Mesendoderm (in vitro differentiated cells): ENCODE measurements at regions not wholly inside any gene's neighbourhood (a gene's known extent, or its start where the extent isn't known, plus 50 kb on each side); places are given as distances from the start of the nearest gene placed in this dataset.

Experiments
- DNase-seq: peaks from one replicate; pipeline ENCODE4 v3.0.0; 2013
- H2AK5ac ChIP-seq: 2 replicates; pipeline ENCODE4 v1.6.1; 2013; ENCODE audit warnings: low read length, inconsistent platforms
- H2BK120ac ChIP-seq: 2 replicates; pipeline ENCODE4 v1.6.1; 2013; ENCODE audit warnings: low read depth, mild to moderate bottlenecking, low read length, moderate library complexity, mixed read lengths
- H2BK15ac ChIP-seq: replicated peaks from 2 replicates; pipeline ENCODE4 v1.6.1; 2013; ENCODE audit warnings: low read depth, mild to moderate bottlenecking, moderate library complexity
- H2BK5ac ChIP-seq: 2 replicates; pipeline ENCODE4 v1.6.1; 2013; ENCODE audit warnings: low read length, inconsistent platforms
- H3K18ac ChIP-seq: 2 replicates; pipeline ENCODE4 v1.6.1; 2013; ENCODE audit warnings: mild to moderate bottlenecking, low read length, mixed read lengths
- H3K23ac ChIP-seq: one replicate; pipeline ENCODE4 v1.6.1; 2013; ENCODE audit warnings: low read length
- H3K27ac ChIP-seq: 2 replicates; pipeline ENCODE4 v1.5.1; 2013; ENCODE audit warnings: low read depth, mild to moderate bottlenecking, inconsistent platforms, low read length, moderate library complexity
- H3K27me3 ChIP-seq: 2 replicates; pipeline ENCODE4 v1.6.1; 2013; ENCODE audit warnings: low read length, control low read depth, mild to moderate bottlenecking, inconsistent platforms; ENCODE audit not compliant: insufficient read depth, poor library complexity
- H3K36me3 ChIP-seq: 2 replicates; pipeline ENCODE4 v1.6.1; 2013; ENCODE audit warnings: low read length, inconsistent platforms; ENCODE audit not compliant: control insufficient read depth, insufficient read depth
- H3K4ac ChIP-seq: one replicate; pipeline ENCODE4 v1.6.1; 2013; ENCODE audit warnings: low read depth, mild to moderate bottlenecking, low read length, moderate library complexity
- H3K4me1 ChIP-seq: 2 replicates; pipeline ENCODE4 v1.6.1; 2013; ENCODE audit warnings: low read depth, low read length, inconsistent platforms; ENCODE audit not compliant: control insufficient read depth
- H3K4me2 ChIP-seq: 2 replicates; pipeline ENCODE4 v1.6.1; 2013; ENCODE audit warnings: low read length
- H3K4me3 ChIP-seq: 2 replicates; pipeline ENCODE4 v1.5.1; 2013; ENCODE audit warnings: mild to moderate bottlenecking, low read length
- H3K56ac ChIP-seq: one replicate; pipeline ENCODE4 v1.6.1; 2013; ENCODE audit warnings: low read length
- H3K79me1 ChIP-seq: 2 replicates; pipeline ENCODE4 v1.6.1; 2013; ENCODE audit warnings: low read length, inconsistent platforms
- H3K79me2 ChIP-seq: 2 replicates; pipeline ENCODE4 v1.6.1; 2013; ENCODE audit warnings: mild to moderate bottlenecking, low read length; ENCODE audit not compliant: control insufficient read depth, insufficient read depth
- H3K9ac ChIP-seq: 2 replicates; pipeline ENCODE4 v1.6.1; 2013; ENCODE audit warnings: low read length, inconsistent platforms
- H4K5ac ChIP-seq: one replicate; pipeline ENCODE4 v1.6.1; 2013; ENCODE audit warnings: low read length
- H4K8ac ChIP-seq: one replicate; pipeline ENCODE4 v1.6.1; 2013; ENCODE audit warnings: low read depth, mild to moderate bottlenecking, control low read depth, low read length, moderate library complexity
- WGBS: extraction: QIAGEN DNeasy Blood & Tissue Kit; methylation state at CpG from one replicate; pipeline ENCODE4 v1.1.7; 2013; ENCODE audit warnings: low lambda C conversion rate, missing lambda C conversion rate; ENCODE audit not compliant: insufficient coverage; ENCODE audit errors: extremely low coverage; 5-methylcytosine and 5-hydroxymethylcytosine counted together

DNA sequence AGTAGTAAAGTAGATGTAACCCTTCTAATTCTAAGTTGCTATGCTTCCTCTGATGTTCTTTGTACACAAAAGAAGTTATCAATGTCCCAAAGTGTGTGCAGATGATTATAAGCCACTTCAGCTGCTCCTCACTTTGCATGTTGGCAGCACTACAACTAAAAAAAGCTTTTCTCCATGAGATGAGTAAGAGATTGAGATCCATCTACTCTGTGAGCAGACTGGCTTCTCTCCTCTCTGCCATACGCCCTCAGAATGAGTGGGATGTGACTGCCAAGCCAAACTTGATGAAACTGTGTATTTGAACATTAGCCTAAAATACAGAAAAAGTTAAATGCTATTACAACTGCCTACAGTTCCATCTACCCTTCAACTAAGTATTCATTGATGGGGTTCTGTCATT, 102.9 kb upstream of the ETV1 start:
- H2AK5ac ChIP-seq, result no peak overlapping the region
- H3K23ac ChIP-seq, result no peak overlapping the region
- H3K79me1 ChIP-seq, result no peaks in the 10 kb centered on the region
- H3K79me2 ChIP-seq, result no peaks in the 10 kb centered on the region
- no peaks in the 10 kb centered on the region for H3K36me3 ChIP-seq
- no peak overlapping the region for H2BK120ac ChIP-seq
- H3K4me1 ChIP-seq, result no peaks in the 10 kb centered on the region
- DNase-seq, result no peak
- H2BK5ac ChIP-seq, result no peak overlapping the region
- no peak overlapping the region for H3K27ac ChIP-seq
- no peaks in the 10 kb centered on the region for H3K27me3 ChIP-seq
- WGBS, result no CpG with 5 or more reads among the region's 1 CpG
- H2BK15ac ChIP-seq, result no peak overlapping the region
- H3K4me3 ChIP-seq, result no peak overlapping the region
- no peak overlapping the region for H4K8ac ChIP-seq
- H3K4ac ChIP-seq, result no peak overlapping the region
- no peak overlapping the region for H3K9ac ChIP-seq
- no peak overlapping the region for H3K4me2 ChIP-seq
- H3K56ac ChIP-seq, result no peak overlapping the region
- H4K5ac ChIP-seq, result no peak overlapping the region
- no peak overlapping the region for H3K18ac ChIP-seq

DNA sequence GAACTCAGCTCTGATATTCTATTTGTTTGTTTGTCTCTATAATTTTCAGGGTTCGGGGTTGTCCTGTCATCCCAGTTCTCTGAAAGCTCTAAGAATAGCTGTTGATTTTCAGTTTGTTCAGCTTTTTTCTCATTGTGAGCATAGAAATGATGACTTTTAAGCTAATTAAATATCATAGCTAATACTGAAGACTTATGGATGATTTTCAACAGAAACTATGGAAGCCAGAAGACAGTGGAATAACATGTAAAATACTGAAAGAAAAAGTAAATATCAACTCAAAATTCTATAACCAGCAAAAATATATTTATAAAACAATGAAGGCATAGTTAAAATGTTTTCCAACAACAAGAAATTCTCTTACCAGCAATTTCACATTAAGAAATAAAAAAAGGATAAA, 96.4 kb upstream of the ETV1 start:
- H3K4me3 ChIP-seq, result no peak overlapping the region
- DNase-seq, result peak; percentile 12
- no peak overlapping the region for H2BK5ac ChIP-seq
- no peak overlapping the region for H4K5ac ChIP-seq
- no peak overlapping the region for H2AK5ac ChIP-seq
- H3K36me3 ChIP-seq, result no peaks in the 10 kb centered on the region
- no peak overlapping the region for H2BK120ac ChIP-seq
- H3K4me1 ChIP-seq, result no peaks in the 10 kb centered on the region
- H3K56ac ChIP-seq, result no peak overlapping the region
- H2BK15ac ChIP-seq, result no peak overlapping the region
- no peak overlapping the region for H3K23ac ChIP-seq
- no CpG with 5 or more reads among the region's 1 CpG for WGBS
- H3K18ac ChIP-seq, result no peak overlapping the region
- no peaks in the 10 kb centered on the region for H3K27me3 ChIP-seq
- H3K4ac ChIP-seq, result no peak overlapping the region
- H3K9ac ChIP-seq, result no peak overlapping the region
- H3K27ac ChIP-seq, result no peak overlapping the region
- no peaks in the 10 kb centered on the region for H3K79me1 ChIP-seq
- H3K79me2 ChIP-seq, result no peaks in the 10 kb centered on the region
- no peak overlapping the region for H4K8ac ChIP-seq
- no peak overlapping the region for H3K4me2 ChIP-seq

DNA sequence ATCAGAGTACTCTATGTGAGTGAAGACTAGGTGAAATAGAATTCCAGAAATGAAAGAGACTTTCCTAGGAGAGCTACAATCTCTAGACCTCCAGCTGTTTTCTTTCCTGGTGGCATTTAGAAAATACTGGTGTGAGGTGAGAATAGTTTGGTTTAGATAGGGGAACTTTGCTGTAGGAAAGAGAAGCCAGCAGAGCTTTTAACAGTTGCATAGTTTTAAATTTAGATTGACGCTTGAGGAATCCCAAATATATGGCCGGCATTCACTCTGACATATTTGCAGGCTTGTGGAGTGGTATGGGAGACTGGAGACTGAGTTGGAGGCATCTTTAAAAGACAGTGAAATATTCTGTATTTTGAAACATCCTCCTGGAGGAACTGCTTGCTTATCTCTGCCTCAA, 94.3 kb upstream of the ETV1 start:
- H4K8ac ChIP-seq, result no peak overlapping the region
- no peaks in the 10 kb centered on the region for H3K79me1 ChIP-seq
- no peak overlapping the region for H3K23ac ChIP-seq
- H3K9ac ChIP-seq, result no peak overlapping the region
- no peak overlapping the region for H2AK5ac ChIP-seq
- no peak overlapping the region for H3K4me2 ChIP-seq
- no peak overlapping the region for H4K5ac ChIP-seq
- no peak overlapping the region for H2BK120ac ChIP-seq
- H2BK15ac ChIP-seq, result no peak overlapping the region
- H2BK5ac ChIP-seq, result no peak overlapping the region
- no peak overlapping the region for H3K27ac ChIP-seq
- H3K27me3 ChIP-seq, result no peaks in the 10 kb centered on the region
- no CpG with 5 or more reads among the region's 2 CpGs for WGBS
- H3K4me1 ChIP-seq, result no peaks in the 10 kb centered on the region
- H3K4ac ChIP-seq, result no peak overlapping the region
- peak; percentile 57 for DNase-seq
- H3K56ac ChIP-seq, result no peak overlapping the region
- H3K79me2 ChIP-seq, result no peaks in the 10 kb centered on the region
- no peak overlapping the region for H3K4me3 ChIP-seq
- H3K18ac ChIP-seq, result no peak overlapping the region
- no peaks in the 10 kb centered on the region for H3K36me3 ChIP-seq

DNA sequence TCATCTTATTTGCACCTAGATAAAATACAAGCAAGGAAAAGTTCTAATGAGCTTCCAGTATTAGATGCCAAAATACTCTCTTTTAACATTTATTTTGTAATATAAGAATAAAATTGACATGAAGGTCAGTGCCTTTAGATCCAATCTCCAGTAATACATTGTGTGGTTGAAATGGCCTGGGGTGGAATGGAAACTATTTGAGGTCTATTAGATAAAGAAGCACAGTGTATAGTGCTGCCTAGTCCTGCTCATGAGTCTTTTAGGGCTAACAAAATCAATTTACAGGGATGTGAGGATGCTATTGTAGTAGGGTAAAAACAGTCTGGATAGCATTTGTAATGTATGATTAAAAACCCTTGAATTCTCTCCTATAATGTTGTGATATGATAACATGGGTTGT, 84.5 kb upstream of the ETV1 start:
- H2AK5ac ChIP-seq, result no peak overlapping the region
- no peak overlapping the region for H4K8ac ChIP-seq
- no peak overlapping the region for H3K18ac ChIP-seq
- no peak overlapping the region for H2BK120ac ChIP-seq
- H3K27me3 ChIP-seq, result no peaks in the 10 kb centered on the region
- H3K9ac ChIP-seq, result no peak overlapping the region
- H3K23ac ChIP-seq, result no peak overlapping the region
- H3K36me3 ChIP-seq, result no peaks in the 10 kb centered on the region
- H3K4me2 ChIP-seq, result no peak overlapping the region
- H3K27ac ChIP-seq, result no peak overlapping the region
- no peak overlapping the region for H3K56ac ChIP-seq
- no peak overlapping the region for H2BK5ac ChIP-seq
- H4K5ac ChIP-seq, result no peak overlapping the region
- no peak for DNase-seq
- H3K4me3 ChIP-seq, result no peak overlapping the region
- H3K4me1 ChIP-seq, result no peaks in the 10 kb centered on the region
- no peaks in the 10 kb centered on the region for H3K79me2 ChIP-seq
- no peak overlapping the region for H2BK15ac ChIP-seq
- no peak overlapping the region for H3K4ac ChIP-seq
- no peaks in the 10 kb centered on the region for H3K79me1 ChIP-seq

DNA sequence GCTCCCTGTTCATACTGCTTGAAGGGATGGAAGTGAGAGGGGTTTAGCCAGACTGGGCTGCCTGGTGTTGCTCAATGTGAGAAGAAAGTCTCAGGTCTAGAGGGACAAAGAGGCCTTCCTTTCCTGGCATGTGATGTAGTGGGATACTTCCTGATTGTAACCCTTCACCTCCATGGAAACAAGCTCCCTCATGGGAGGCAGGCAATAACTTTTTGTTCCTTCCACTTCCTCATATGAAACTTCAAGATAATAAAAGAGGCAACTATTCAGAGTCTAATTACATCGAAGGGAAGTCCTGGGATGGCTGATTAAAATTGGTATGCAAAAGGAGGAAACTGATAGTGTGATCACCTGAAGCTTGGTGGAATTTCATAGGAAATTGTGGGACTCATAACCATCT, 84.1 kb upstream of the ETV1 start:
- H3K27me3 ChIP-seq, result no peaks in the 10 kb centered on the region
- no peak overlapping the region for H3K18ac ChIP-seq

DNA sequence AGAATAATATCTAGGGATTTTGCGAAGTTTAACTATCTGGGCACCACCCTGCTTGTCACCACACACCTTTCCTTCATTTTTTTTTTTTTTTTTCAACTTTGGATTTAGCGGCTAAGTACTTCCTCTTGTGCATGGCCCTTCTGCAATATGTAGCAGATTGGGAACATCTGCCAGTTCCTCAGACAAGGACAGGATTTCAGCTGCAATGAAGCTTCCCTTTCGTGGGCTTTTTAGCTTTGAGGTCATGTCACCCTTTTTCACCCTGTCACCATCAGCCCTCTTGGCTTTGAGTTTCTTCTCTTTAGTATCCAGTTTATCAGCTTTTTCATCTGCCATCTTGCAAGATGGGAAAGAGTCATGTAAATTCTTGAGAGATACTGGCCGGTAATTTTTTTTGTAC, 81.6 kb upstream of the ETV1 start:
- no peak overlapping the region for H4K8ac ChIP-seq
- no peak overlapping the region for H3K4ac ChIP-seq
- no CpG with 5 or more reads among the region's 4 CpGs for WGBS
- no peak overlapping the region for H3K56ac ChIP-seq
- H3K79me1 ChIP-seq, result no peaks in the 10 kb centered on the region
- H3K36me3 ChIP-seq, result no peaks in the 10 kb centered on the region
- no peak overlapping the region for H2BK5ac ChIP-seq
- H2AK5ac ChIP-seq, result no peak overlapping the region
- no peak for DNase-seq
- H2BK15ac ChIP-seq, result no peak overlapping the region
- H4K5ac ChIP-seq, result no peak overlapping the region
- no peaks in the 10 kb centered on the region for H3K27me3 ChIP-seq
- no peaks in the 10 kb centered on the region for H3K79me2 ChIP-seq
- no peak overlapping the region for H3K27ac ChIP-seq
- H3K4me1 ChIP-seq, result no peaks in the 10 kb centered on the region
- H3K23ac ChIP-seq, result no peak overlapping the region
- H3K18ac ChIP-seq, result no peak overlapping the region
- H3K4me3 ChIP-seq, result no peak overlapping the region
- no peak overlapping the region for H3K4me2 ChIP-seq
- no peak overlapping the region for H2BK120ac ChIP-seq
- no peak overlapping the region for H3K9ac ChIP-seq

More for the DNA sequence above, 84.1 kb upstream of the ETV1 start:
- Histone ChIP-seq H3K4me2 (no peak overlapping the region), H3K79me1 (no peaks in the 10 kb centered on the region), H4K8ac (no peak overlapping the region), H3K27ac (no peak overlapping the region), H3K79me2 (no peaks in the 10 kb centered on the region), H3K4ac (no peak overlapping the region), H3K23ac (no peak overlapping the region), H4K5ac (no peak overlapping the region), H3K9ac (no peak overlapping the region), H3K4me1 (no peaks in the 10 kb centered on the region), H3K56ac (no peak overlapping the region), H2BK15ac (no peak overlapping the region), H3K36me3 (no peaks in the 10 kb centered on the region), H2AK5ac (no peak overlapping the region), H3K4me3 (no peak overlapping the region), H2BK120ac (no peak overlapping the region), H2BK5ac (no peak overlapping the region)
- WGBS, result no CpG with 5 or more reads among the region's 1 CpG
- no peak for DNase-seq
